GM21619 (cell line): ENCODE measurements at regions not wholly inside any gene's neighbourhood (a gene's known extent, or its start where the extent isn't known, plus 50 kb on each side); places are given as distances from the start of the nearest gene placed in this dataset.

Source experiments
- ATAC-seq: cut with Tn5 transposase; IDR thresholded peaks from one replicate; pipeline ENCODE4 v1.9.1; 2021; ENCODE audit not compliant: unreplicated experiment

- no peak for ATAC-seq
Observed at GRCh38 chr13:58963321-58963720, 1200.4 kb downstream of the DIAPH3 start.

DNA sequence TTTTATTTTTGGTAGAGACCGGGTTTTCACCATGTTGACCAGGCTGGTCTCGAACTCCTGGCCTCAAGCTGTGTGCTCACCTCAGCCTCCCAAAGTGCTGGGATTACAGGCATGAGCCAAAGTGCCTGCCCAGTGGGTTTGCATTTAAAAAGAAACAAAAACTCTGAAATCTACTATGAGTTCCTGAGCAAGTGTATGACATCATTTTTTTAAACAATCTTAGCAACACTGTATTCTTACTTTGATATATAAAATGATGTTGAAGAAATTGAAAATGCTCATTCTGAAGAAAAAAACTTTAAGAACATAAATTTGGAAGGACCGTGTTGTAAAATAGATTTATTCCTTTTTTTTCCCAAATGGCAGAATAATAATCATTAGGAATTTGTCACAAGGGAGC, 1199.7 kb downstream of the DIAPH3 start:
- ATAC-seq = no peak

DNA sequence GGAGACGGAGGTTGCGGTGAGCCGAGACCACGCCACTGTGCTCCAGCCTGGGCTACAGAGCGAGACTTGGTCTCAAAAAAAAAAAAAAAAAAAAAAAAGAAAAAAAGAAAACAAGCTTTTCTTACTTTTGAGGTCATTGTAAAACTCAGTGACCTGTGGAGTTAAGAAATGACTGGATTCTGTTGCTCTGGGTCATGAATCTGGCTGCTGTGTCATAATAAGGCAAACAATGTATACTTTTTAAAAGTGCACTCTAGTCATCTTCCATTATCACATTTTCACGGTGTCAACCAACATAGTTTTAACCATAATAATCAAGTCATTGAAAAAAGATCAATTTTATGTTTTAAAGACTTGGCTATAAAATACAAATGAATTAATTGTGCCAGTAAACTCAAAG, 1186.6 kb downstream of the DIAPH3 start:
- no peak for ATAC-seq

DNA sequence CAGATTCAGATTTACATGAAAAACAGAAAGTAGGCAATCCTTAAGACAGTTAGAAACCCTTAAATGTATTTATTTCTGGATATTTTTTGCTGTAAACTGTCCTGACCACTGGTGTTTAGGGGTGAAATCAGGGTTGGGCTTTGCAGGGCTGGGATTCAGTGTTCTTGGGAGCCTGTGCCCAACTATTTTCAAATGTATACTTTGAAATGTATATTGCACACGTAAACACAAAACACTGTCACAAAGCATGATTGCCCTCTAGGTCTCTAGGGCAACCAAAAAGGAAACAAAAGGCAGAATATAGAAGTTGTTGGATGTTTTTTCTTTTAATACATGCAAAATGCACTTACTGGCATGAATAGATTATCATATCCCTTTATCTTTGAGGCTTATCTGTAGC, 1185.4 kb downstream of the DIAPH3 start:
- no peak for ATAC-seq

GRCh38 chr13:58979851-58980250, 1183.9 kb downstream of the DIAPH3 start:
- no peak for ATAC-seq

- no peak for ATAC-seq
Observed at GRCh38 chr13:58985845-58986244, 1177.9 kb downstream of the DIAPH3 start.

DNA sequence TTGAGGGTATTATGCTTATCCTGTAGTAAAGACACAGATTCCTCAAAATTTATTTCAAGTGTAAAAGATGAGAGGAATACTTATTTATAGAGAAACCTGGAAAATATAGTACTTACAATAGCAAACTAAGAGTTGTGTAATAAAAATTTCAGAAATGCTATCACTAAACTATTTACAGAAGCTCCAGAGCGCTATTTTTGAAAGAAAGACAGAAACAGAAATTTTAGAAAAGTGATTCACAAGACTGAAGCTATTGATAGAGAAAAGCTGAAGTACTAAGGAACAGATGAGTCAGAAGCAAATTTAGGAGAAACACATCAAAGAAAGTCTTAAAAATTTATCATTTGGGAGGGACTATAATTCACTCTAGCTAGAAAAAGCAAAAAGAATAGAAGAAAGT, 1174.2 kb downstream of the DIAPH3 start:
- no peak for ATAC-seq

DNA sequence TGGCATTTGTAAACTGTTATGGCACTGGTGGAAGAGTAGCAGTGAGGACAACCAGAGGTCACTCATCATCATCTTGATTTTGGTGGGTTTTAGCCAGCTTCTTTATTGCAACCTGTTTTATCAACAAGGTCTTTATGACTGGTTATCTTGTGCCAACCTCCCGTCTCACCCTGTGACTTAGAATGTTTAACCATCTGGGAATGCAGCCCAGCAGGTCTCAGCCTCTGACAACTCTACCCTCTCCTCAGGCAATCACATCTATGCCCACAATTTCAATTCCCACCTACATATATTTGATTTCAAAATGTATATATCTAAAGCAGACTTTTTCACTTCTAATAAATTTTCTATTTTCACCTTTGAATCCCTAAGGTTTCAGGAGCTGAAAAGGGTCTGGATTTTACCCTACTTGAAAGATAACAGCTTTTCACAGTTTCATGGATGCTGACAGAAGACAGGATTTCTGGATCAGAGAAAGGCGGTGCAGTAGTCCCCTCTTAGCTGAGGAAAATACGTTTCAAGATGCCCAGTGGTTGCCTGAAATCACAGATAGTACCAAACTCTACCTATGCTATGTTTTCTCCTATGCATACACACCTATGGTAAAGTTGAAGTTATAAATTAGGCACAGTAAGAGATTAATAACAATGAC, 1171.8 kb downstream of the DIAPH3 start:
- ATAC-seq = no peak

DNA sequence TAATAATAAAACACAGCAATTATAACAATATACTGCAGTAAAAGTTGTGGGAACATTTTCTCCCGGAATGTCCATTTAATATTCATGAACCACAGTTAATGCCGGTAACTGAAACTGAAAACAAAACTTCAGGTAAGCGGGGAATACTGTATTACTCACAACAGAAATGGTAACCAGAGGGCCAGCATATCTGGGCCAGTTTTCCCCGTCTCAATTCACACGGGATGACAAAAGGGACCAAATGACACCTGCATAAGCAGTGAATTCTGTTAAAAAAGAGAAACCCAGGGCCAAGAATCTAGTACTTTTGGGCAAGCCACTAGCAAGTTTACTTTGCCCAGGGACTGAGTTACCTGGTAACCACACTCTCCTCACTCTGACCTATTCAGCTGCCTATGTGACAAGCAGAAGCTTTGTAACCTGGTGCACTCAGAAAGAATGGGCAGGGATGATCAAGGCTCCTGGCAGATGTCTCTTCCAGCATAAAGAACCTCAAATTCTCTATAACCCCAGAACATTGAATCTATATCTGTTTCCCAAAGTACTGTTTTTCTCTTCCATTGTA, 1171.2 kb downstream of the DIAPH3 start:
- ATAC-seq = no peak

GRCh38 chr13:58994077-58994476, 1169.7 kb downstream of the DIAPH3 start:
- no peak for ATAC-seq

DNA sequence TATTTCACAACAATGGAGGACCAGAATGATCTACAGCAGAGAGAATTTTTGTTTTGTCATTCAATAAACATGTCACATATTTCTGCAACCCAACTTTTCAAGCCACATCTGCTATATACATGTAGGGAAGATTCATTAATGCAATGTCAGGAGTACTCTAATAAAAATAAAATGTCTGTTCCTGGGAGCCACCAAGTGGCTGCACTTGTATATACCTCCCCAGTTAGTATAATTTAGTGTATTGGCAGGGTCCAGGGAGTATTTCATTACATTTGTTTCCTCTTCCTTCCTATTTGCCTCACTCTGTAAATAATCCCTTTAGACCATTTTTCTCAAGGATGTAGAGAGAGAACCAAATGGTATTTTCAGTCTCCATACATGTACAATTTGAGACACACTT, 1169.0 kb downstream of the DIAPH3 start:
- ATAC-seq = no peak

DNA sequence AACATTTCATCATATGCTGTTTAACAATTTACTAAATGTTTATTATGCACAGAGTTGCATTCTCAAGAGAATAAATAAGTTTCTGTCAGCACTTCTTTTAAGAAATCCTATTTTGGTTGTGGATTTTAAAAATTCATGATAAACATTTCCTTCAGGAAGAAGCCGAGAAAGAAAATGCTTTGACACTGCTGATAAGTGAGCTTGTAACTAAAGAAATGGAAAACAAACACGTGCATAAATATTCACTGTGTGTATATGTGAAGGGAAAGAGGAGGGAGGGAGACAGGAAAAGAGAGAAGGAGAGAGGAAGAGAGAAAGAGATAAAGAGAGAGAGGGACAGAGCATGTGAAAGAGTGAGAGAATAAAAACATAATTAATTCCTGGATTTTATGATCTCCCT, 1165.0 kb downstream of the DIAPH3 start:
- no peak for ATAC-seq

GRCh38 chr13:58999851-59000250, 1163.9 kb downstream of the DIAPH3 start:
- no peak for ATAC-seq

DNA sequence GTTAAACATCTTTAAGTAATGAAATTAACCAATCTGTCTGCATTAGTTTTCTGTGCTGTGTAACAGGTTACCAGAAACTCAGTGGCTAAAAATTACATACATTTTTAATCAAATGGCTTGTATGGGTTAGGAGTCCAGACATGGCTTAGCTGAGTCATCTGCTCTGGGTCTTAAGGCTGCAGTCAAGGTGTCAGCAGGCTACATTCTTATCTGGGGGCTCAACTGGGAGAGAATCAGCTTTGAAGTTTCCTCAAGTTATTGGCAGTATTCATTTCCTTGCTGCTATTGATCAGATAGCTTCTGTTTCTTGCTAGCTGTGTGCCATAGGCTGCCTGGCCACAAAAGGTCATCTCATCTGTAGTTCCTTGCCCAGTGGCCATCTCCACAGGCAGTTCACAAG, 1163.0 kb downstream of the DIAPH3 start:
- ATAC-seq = no peak

DNA sequence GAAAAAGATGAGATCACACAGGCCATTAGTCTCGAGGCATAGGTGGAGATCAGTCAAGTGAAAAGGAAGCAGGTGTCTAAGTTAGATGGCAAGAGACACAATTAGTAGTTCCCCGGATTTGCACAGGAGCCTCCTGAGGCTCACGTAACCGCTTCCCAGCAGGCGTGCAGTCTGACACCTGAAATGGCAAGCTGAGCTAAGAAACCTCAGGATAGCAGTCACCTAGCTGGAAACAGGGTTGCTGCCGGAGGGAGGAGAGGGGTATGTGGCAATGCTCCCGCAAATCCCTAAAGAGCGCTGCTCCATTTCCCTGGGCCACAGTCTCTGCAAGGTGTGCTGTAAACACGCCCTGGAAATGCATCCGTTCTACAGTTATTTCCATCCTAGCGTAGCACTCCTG, 1151.0 kb downstream of the DIAPH3 start:
- no peak for ATAC-seq

DNA sequence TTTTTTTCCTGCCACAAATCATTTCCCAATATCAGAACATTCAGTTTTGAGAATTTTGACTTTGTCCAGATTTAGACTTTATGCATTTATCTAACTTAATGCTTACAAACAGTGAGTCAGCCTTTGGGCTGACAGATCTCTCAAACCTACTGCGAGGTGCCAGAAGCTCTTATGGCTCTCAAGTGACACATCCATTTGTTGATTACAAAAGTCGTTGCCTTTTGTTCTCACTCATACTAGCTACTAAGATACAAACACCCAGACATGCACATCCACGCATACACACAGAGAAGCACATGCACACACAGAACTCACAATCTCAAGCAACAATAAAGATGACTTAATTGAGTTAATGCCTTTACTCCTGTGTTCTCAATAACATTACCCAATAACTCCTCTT, 1147.5 kb downstream of the DIAPH3 start:
- ATAC-seq = no peak

- no peak for ATAC-seq
Observed at GRCh38 chr13:59024434-59024833, 1139.3 kb downstream of the DIAPH3 start.

GRCh38 chr13:59034198-59034597, 1129.5 kb downstream of the DIAPH3 start:
- ATAC-seq = no peak

- no peak for ATAC-seq
Observed at GRCh38 chr13:59038824-59039223, 1124.9 kb downstream of the DIAPH3 start.

DNA sequence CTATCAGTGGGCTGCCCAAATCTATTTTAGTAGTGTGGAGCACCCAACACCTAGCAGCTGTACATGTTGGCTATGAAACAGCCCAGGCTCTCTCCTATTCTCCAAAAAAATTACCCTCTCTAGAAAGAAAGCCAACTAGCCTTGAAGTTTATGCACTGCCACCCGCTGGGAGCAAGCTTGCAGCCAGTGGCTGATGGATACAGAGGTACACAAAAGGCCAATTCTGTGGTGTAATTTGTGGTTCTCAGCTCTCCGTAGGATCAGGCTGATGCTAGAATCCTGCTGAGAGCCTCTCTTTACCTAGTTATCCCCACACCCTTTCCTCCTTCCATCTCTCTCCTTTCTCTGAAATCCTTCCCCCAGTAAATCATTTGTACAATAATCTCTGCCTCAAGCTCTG, 1120.7 kb downstream of the DIAPH3 start:
- no peak for ATAC-seq

GRCh38 chr13:59047546-59047945, 1116.2 kb downstream of the DIAPH3 start:
- no peak for ATAC-seq

GRCh38 chr13:59061621-59062020, 1102.1 kb downstream of the DIAPH3 start:
- ATAC-seq = no peak

GRCh38 chr13:59064042-59064441, 1099.7 kb downstream of the DIAPH3 start:
- no peak for ATAC-seq
